HCT116 (cell line): ENCODE measurements at regions not wholly inside any gene's neighbourhood (a gene's known extent, or its start where the extent isn't known, plus 50 kb on each side); places are given as distances from the start of the nearest gene placed in this dataset.

Experiments
- ATAC-seq: fragments of 200-7000 bp; cut with Tn5 transposase; 2 replicates; pipeline ENCODE4 v1.9.1; 2020; ENCODE audit warnings: mild to moderate bottlenecking, moderate library complexity
- BruUV-seq: library from RNA; stranded (reverse); fragments of 400-500 nt; replicated peaks from 2 replicates; lab custom pipeline; 2021; lab: Mats Ljungman, UMichigan
- CTCF ChIA-PET: fragments of 300-600 bp; sonication (Branson Sonifier 250); formaldehyde crosslinking; loops from one replicate; lab custom pipeline; 2021; ENCODE audit warnings: antibody characterized with exemption; lab: Charles Lee
- POLR2A ChIA-PET: fragments of 300-600, 350-600 bp; sonication (Branson Sonifier 250); formaldehyde crosslinking; loops from one replicate; lab custom pipeline; 2021; ENCODE audit warnings: antibody characterized with exemption; lab: Charles Lee
- RAD21 ChIA-PET, 2 experiments: fragments of 300-600 bp; sonication (Branson Sonifier 250); formaldehyde crosslinking; loops; one replicate each; lab custom pipeline; 2023; ENCODE audit warnings: low total read pairs in 2 of 2; ENCODE audit not compliant: uncharacterized antibody in 2 of 2, unreplicated experiment in 2 of 2, low non-redundant PET in 1 of 2; lab: Charles Lee
- DNase-seq: peaks from one replicate; pipeline ENCODE4 v3.0.0-alpha.2; 2010; ENCODE audit warnings: low read depth, low spot score
- H2AFZ ChIP-seq: fragments of 200-600 bp; shearing (Covaris generic), sonication (generic); 2 replicates; pipeline ENCODE4 v1.6.1; 2017; ENCODE audit warnings: low read depth, mixed run types, mixed read lengths, antibody characterized with exemption, low read length; ENCODE audit not compliant: poor library complexity, severe bottlenecking
- H3K27ac ChIP-seq: 2 replicates; pipeline ENCODE4 v1.5.1; 2012; ENCODE audit warnings: low read depth, low read length
- H3K27me3 ChIP-seq: fragments of 200-600 bp; sonication (generic); 2 replicates; pipeline ENCODE4 v1.6.1; 2016; ENCODE audit warnings: mixed run types, low read length, mixed read lengths; ENCODE audit not compliant: insufficient read depth
- H3K36me3 ChIP-seq, 2 experiments: fragments of 200-500 bp in 1 of 2; fragments of 200-600 bp in 1 of 2; sonication (Bioruptor generic) in 1 of 2; sonication (generic) in 1 of 2; 2 replicates each; pipeline versions ENCODE4 v1.5.1 to v1.6.1; 2014 to 2016; ENCODE audit warnings: low read length in 2 of 2, inconsistent platforms in 1 of 2, mixed read lengths in 1 of 2, mixed run types in 1 of 2; ENCODE audit not compliant: insufficient read depth in 2 of 2, control insufficient read depth in 1 of 2
- H3K4me1 ChIP-seq, 2 experiments: fragments of 200-600 bp in 1 of 2; sonication (generic) in 1 of 2; 2 replicates each; pipeline versions ENCODE4 v1.5.1 to v1.6.1; 2012 to 2017; ENCODE audit warnings: low read length in 2 of 2, inconsistent platforms in 1 of 2, mild to moderate bottlenecking in 1 of 2, mixed read lengths in 1 of 2, mixed run types in 1 of 2, moderate library complexity in 1 of 2; ENCODE audit not compliant: insufficient read depth in 2 of 2, control insufficient read depth in 1 of 2
- H3K4me2 ChIP-seq: fragments of 200-600 bp; sonication (generic); 2 replicates; pipeline ENCODE4 v1.6.1; 2017; ENCODE audit warnings: mixed run types, low read length, mixed read lengths
- H3K4me3 ChIP-seq, 2 experiments: fragments of 200-600 bp in 1 of 2; sonication (generic) in 1 of 2; replicated peaks in 1 of 2; 2 replicates each; pipeline ENCODE4 v1.5.1; 2011 to 2016; ENCODE audit warnings: low read length in 2 of 2, control low read depth in 1 of 2, low read depth in 1 of 2, mild to moderate bottlenecking in 1 of 2, mixed read lengths in 1 of 2, mixed run types in 1 of 2
- H3K79me2 ChIP-seq: fragments of 200-600 bp; sonication (generic); 2 replicates; pipeline ENCODE4 v1.6.1; 2017; ENCODE audit warnings: mild to moderate bottlenecking, mixed run types, low read length, moderate library complexity, mixed read lengths; ENCODE audit not compliant: insufficient read depth
- H3K9ac ChIP-seq: fragments of 200-600 bp; sonication (generic); 2 replicates; pipeline ENCODE4 v1.6.1; 2016; ENCODE audit warnings: low read length, mixed read lengths
- H3K9me2 ChIP-seq: fragments of 200-600 bp; sonication (generic), shearing (Covaris generic); 2 replicates; pipeline ENCODE4 v1.6.1; 2017; ENCODE audit warnings: mixed run types, mild to moderate bottlenecking, moderate library complexity; ENCODE audit not compliant: insufficient read depth
- H3K9me3 ChIP-seq, 2 experiments: fragments of 200-500 bp in 1 of 2; fragments of 200-600 bp in 1 of 2; sonication (Bioruptor generic) in 1 of 2; sonication (generic) in 1 of 2; 2 replicates each; pipeline ENCODE4 v1.6.1; 2014 to 2017; ENCODE audit warnings: low read length in 2 of 2, mixed read lengths in 2 of 2, inconsistent platforms in 1 of 2, low read depth in 1 of 2, mild to moderate bottlenecking in 1 of 2, mixed run types in 1 of 2, moderate library complexity in 1 of 2; ENCODE audit not compliant: control insufficient read depth in 1 of 2, insufficient read depth in 1 of 2
- H4K20me1 ChIP-seq: fragments of 200-600 bp; sonication (generic), shearing (Covaris generic); 2 replicates; pipeline ENCODE4 v1.6.1; 2017; ENCODE audit warnings: mixed run types, mild to moderate bottlenecking, moderate library complexity; ENCODE audit not compliant: insufficient read depth
- CBX3 ChIP-seq: IDR thresholded peaks from 2 replicates; pipeline ENCODE4 v1.6.1; 2012; ENCODE audit warnings: low read depth
- CEBPB ChIP-seq: IDR thresholded peaks from 2 replicates; pipeline ENCODE4 v1.6.1; 2012; ENCODE audit warnings: low read depth
- EGR1 ChIP-seq: IDR thresholded peaks from 2 replicates; pipeline ENCODE4 v1.6.1; 2012; ENCODE audit warnings: low read depth
- ELF1 ChIP-seq: IDR thresholded peaks from 2 replicates; pipeline ENCODE4 v1.6.1; 2012; ENCODE audit warnings: low read depth, borderline replicate concordance
- POLR2AphosphoS5 ChIP-seq: IDR thresholded peaks from 2 replicates; pipeline ENCODE4 v1.6.1; 2011; ENCODE audit warnings: mild to moderate bottlenecking, low read depth, low read length, moderate library complexity
- SRF ChIP-seq: IDR thresholded peaks from 2 replicates; pipeline ENCODE4 v1.6.1; 2012; ENCODE audit warnings: low read depth
- intact Hi-C: fragments of 100-400 bp; cut with micrococcal nuclease; formaldehyde crosslinking; loops from 2 replicates; pipeline ENCODE4 v1.10.0; 2022
- TF ChIP-seq, protein P1 (sequence below), 3 experiments: fragments of 200-600 bp in 1 of 3; sonication (generic) in 1 of 3; IDR thresholded peaks in 2 of 3; conservative IDR thresholded peaks in 1 of 3; 2 replicates each; pipeline ENCODE4 v1.5.1; 2012 to 2017; ENCODE audit warnings: low read depth in 2 of 3, low read length in 2 of 3, antibody characterized with exemption in 1 of 3, borderline replicate concordance in 1 of 3, control low read depth in 1 of 3, mild to moderate bottlenecking in 1 of 3, mixed read lengths in 1 of 3, mixed run types in 1 of 3, moderate library complexity in 1 of 3; ENCODE audit not compliant: insufficient read depth in 1 of 3
- TF ChIP-seq, protein P2 (sequence below): IDR thresholded peaks from 2 replicates; pipeline ENCODE4 v1.6.1; 2012

DNA sequence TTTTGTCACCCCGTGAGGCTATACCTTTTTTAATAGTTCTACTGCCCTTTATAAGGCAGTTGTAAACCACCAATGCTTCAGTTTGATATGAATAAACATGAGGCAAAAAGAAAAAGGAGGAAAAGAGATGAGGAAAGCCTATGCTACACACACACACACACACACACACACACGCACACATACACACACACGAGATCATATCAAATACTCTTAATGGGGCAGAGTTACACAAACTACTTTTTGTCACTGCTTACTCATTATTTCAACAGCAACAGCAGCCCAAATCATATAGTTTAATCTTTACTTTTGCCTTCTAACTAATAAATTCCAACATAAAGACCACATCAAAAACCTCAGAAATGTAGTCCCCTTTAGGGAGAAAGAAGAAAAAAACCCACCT, 116.8 kb upstream of the PAM start:
- ChIA-PET CTCF (no interaction called here), RAD21 (no interaction called here), POLR2A (no interaction called here)
- intact Hi-C loops: no loop called here
- Histone ChIP-seq H3K4me1 (no peaks in the 10 kb centered on the region), H3K4me2 (no peak overlapping the region), H3K36me3 (no peaks in the 10 kb centered on the region), H3K4me3 (no peak overlapping the region), H3K27ac (no peak overlapping the region), H4K20me1 (no peaks in the 10 kb centered on the region), H3K79me2 (no peaks in the 10 kb centered on the region), H2AFZ (no peak overlapping the region), H3K9me2 (no peaks in the 10 kb centered on the region), H3K27me3 (no peaks in the 10 kb centered on the region), H3K9me3 (0 out of 4 replicates have a peak, but pooled peaks cover 0 to 5% of the 10 kb centered on the region in 2 experiments), H3K9ac (no peak overlapping the region)
- DNase-seq: no peak
- no peak for ATAC-seq
- BruUV-seq: no TSS peak
- TF ChIP-seq SRF: no peak
- no peak for TF ChIP-seq POLR2AphosphoS5

DNA sequence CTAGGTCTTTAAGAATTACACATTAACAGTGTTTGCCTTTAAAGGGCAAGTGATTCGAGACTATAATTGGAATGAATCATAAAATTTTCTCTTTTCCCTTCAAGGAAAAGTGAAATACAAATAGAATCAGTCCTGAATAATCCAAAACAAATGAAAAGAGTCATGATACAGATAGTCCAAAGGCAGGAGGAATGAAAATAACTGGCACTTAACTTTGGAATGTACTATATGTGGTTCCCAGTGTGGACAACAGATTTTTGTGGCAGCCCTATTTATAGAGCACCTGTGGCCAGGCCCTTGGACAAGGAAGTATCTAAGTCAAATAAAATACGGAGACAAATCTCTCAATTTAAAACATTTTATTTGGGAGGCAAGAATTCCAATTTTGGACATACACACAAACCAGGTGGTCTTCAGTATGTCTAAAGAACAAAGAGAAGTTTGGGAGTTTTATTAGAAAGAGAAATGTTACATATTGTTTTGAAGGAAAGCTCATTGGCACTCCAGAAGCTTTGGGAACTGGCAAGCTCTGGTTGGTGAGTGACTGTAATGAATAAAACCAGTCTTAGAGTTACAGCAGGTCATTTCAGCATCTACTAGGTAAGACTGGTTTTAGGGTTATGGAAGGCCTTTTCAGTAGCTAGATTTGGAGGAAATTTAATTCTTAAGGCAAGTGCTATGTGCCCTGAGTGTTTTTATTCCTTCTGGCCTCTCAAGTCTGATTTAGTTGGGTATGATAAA, 116.0 kb upstream of the PAM start:
- TF ChIP-seq, protein P1, sequence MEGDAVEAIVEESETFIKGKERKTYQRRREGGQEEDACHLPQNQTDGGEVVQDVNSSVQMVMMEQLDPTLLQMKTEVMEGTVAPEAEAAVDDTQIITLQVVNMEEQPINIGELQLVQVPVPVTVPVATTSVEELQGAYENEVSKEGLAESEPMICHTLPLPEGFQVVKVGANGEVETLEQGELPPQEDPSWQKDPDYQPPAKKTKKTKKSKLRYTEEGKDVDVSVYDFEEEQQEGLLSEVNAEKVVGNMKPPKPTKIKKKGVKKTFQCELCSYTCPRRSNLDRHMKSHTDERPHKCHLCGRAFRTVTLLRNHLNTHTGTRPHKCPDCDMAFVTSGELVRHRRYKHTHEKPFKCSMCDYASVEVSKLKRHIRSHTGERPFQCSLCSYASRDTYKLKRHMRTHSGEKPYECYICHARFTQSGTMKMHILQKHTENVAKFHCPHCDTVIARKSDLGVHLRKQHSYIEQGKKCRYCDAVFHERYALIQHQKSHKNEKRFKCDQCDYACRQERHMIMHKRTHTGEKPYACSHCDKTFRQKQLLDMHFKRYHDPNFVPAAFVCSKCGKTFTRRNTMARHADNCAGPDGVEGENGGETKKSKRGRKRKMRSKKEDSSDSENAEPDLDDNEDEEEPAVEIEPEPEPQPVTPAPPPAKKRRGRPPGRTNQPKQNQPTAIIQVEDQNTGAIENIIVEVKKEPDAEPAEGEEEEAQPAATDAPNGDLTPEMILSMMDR (IDR thresholded peaks at IDR 0.05 in 2 of 3, conservative IDR thresholded peaks at IDR 0.05 in 1 of 3; ENCODE audit: borderline replicate concordance in 1 of 3, insufficient read depth in 1 of 3, low read depth in 2 of 3, low read length in 2 of 3): no peak
- TF ChIP-seq, protein P2, sequence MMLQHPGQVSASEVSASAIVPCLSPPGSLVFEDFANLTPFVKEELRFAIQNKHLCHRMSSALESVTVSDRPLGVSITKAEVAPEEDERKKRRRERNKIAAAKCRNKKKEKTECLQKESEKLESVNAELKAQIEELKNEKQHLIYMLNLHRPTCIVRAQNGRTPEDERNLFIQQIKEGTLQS: no peak
- TF ChIP-seq EGR1 (no peak), ELF1 (no peak), CEBPB (no peak), CBX3 (no peak)
- no TSS peak for BruUV-seq
- Histone ChIP-seq H3K4me3 (no peak overlapping the region), H3K9me3 (peaks cover 0 to 1% of the 10 kb centered on the region in 2 experiments; a peak in 1 of 4 replicates), H3K4me2 (no peak overlapping the region), H3K9ac (no peak overlapping the region), H2AFZ (no peak overlapping the region), H4K20me1 (no peaks in the 10 kb centered on the region), H3K36me3 (no peaks in the 10 kb centered on the region), H3K9me2 (no peaks in the 10 kb centered on the region), H3K4me1 (no peaks in the 10 kb centered on the region), H3K27ac (no peak overlapping the region), H3K27me3 (no peaks in the 10 kb centered on the region), H3K79me2 (no peaks in the 10 kb centered on the region)
- POLR2A ChIA-PET: no interaction called here
- CTCF ChIA-PET: no interaction called here
- RAD21 ChIA-PET: no interaction called here
- no peak for DNase-seq
- intact Hi-C loops: no loop called here
- ATAC-seq: no peak
